GM23338 (cell line): ENCODE measurements at regions not wholly inside any gene's neighbourhood (a gene's known extent, or its start where the extent isn't known, plus 50 kb on each side); places are given as distances from the start of the nearest gene placed in this dataset.

Experiments used
- ATAC-seq: fragments of 200-7000 bp; cut with Tn5 transposase; 3 replicates; pipeline ENCODE4 v1.9.1; 2020
- DNase-seq: peaks from one replicate; pipeline ENCODE4 v3.0.0-alpha.2; 2015; ENCODE audit warnings: low spot score
- H2AFZ ChIP-seq: fragments of 200-600 bp; sonication (generic); 2 replicates; pipeline ENCODE4 v1.8.0; 2016; ENCODE audit warnings: antibody characterized with exemption, mild to moderate bottlenecking, moderate library complexity
- H3F3A ChIP-seq: fragments of 200-600 bp; sonication (generic); replicated peaks from 2 replicates; pipeline ENCODE4 v1.8.0; 2017; ENCODE audit warnings: antibody characterized with exemption, mixed run types, low read depth
- H3K27ac ChIP-seq: fragments of 200-600 bp; sonication (generic); 2 replicates; pipeline ENCODE4 v1.6.1; 2016; ENCODE audit warnings: low read depth
- H3K27me3 ChIP-seq: fragments of 200-600 bp; sonication (generic); 2 replicates; pipeline ENCODE4 v1.8.0; 2016; ENCODE audit warnings: mild to moderate bottlenecking, mixed run types, moderate library complexity; ENCODE audit not compliant: insufficient read depth
- H3K36me3 ChIP-seq: fragments of 200-600 bp; sonication (generic); 2 replicates; pipeline ENCODE4 v1.8.0; 2016; ENCODE audit warnings: mild to moderate bottlenecking; ENCODE audit not compliant: insufficient read depth
- H3K4me1 ChIP-seq: fragments of 200-600 bp; sonication (generic); 2 replicates; pipeline ENCODE4 v1.8.0; 2016; ENCODE audit warnings: mild to moderate bottlenecking, moderate library complexity; ENCODE audit not compliant: insufficient read depth
- H3K4me2 ChIP-seq: fragments of 200-600 bp; sonication (generic); 2 replicates; pipeline ENCODE4 v1.7.1; 2017; ENCODE audit warnings: mixed run types
- H3K4me3 ChIP-seq: fragments of 200-600 bp; sonication (generic); 2 replicates; pipeline ENCODE4 v1.6.1; 2016; ENCODE audit warnings: mixed run types
- H3K79me2 ChIP-seq: fragments of 200-600 bp; sonication (generic); replicated peaks from 2 replicates; pipeline ENCODE4 v1.8.0; 2017; ENCODE audit warnings: mild to moderate bottlenecking; ENCODE audit not compliant: insufficient read depth
- H3K9me2 ChIP-seq: fragments of 200-600 bp; sonication (generic); 2 replicates; pipeline ENCODE4 v1.8.0; 2017; ENCODE audit not compliant: insufficient read depth
- H4K20me1 ChIP-seq: fragments of 200-600 bp; sonication (generic); replicated peaks from 2 replicates; pipeline ENCODE4 v1.8.0; 2017; ENCODE audit warnings: mild to moderate bottlenecking; ENCODE audit not compliant: insufficient read depth
- H3K27ac Mint-ChIP-seq: 2 replicates; pipeline ENCODE4 v1.8.0; 2020; ENCODE audit warnings: inconsistent platforms, mild to moderate bottlenecking, moderate library complexity, mixed read lengths
- H3K27me3 Mint-ChIP-seq: 3 replicates; pipeline ENCODE4 v1.8.0; 2022; ENCODE audit warnings: low read depth, mild to moderate bottlenecking, moderate library complexity, mixed read lengths, inconsistent platforms; ENCODE audit not compliant: insufficient read depth, poor library complexity
- H3K36me3 Mint-ChIP-seq: 3 replicates; pipeline ENCODE4 v1.8.0; 2021; ENCODE audit warnings: low read depth, mild to moderate bottlenecking, inconsistent platforms, moderate library complexity, mixed read lengths
- H3K4me1 Mint-ChIP-seq: 3 replicates; pipeline ENCODE4 v1.8.0; 2020; ENCODE audit warnings: mild to moderate bottlenecking, inconsistent platforms, mixed read lengths
- H3K4me3 Mint-ChIP-seq: 3 replicates; pipeline ENCODE4 v1.8.0; 2021; ENCODE audit warnings: moderate library complexity, mild to moderate bottlenecking, inconsistent platforms, mixed read lengths
- H3K9me3 Mint-ChIP-seq: 3 replicates; pipeline ENCODE4 v1.8.0; 2020; ENCODE audit warnings: moderate library complexity, mild to moderate bottlenecking, inconsistent platforms, mixed read lengths
- CTCF ChIP-seq, 2 experiments: fragments of 200-600 bp in 1 of 2; sonication (generic) in 1 of 2; conservative IDR thresholded peaks; 2 replicates each; pipeline versions ENCODE4 v1.5.1 to v1.6.1; 2016 to 2017; ENCODE audit warnings: antibody characterized with exemption in 2 of 2, low read depth in 2 of 2, mild to moderate bottlenecking in 2 of 2, moderate library complexity in 1 of 2
- EZH2phosphoT487 ChIP-seq: fragments of 200-600 bp; sonication (generic); IDR thresholded peaks from one replicate; pipeline ENCODE4 v1.8.1; 2018; ENCODE audit warnings: antibody characterized with exemption; ENCODE audit not compliant: unreplicated experiment
- NANOG ChIP-seq: IDR thresholded peaks from 2 replicates; pipeline ENCODE4 v1.6.1; 2016; ENCODE audit warnings: antibody characterized with exemption, borderline replicate concordance
- POLR2AphosphoS5 ChIP-seq: IDR thresholded peaks from 2 replicates; pipeline ENCODE4 v1.6.1; 2016; ENCODE audit warnings: antibody characterized with exemption, low read depth
- REST ChIP-seq: IDR thresholded peaks from one replicate; pipeline ENCODE4 v1.6.1; 2018; ENCODE audit warnings: antibody characterized with exemption; ENCODE audit not compliant: unreplicated experiment
- ZNF331 ChIP-seq: fragments of 250-450 bp; sonication (Bioruptor Pico); IDR thresholded peaks from 2 replicates; pipeline ENCODE4 v1.5.0; 2020; ENCODE audit warnings: low read depth, mild to moderate bottlenecking, moderate library complexity
- ZNF462 ChIP-seq: fragments of 250-450 bp; sonication (Bioruptor Pico); IDR thresholded peaks from 2 replicates; pipeline ENCODE4 v1.5.0; 2020; ENCODE audit warnings: mild to moderate bottlenecking, moderate library complexity

- Mint-ChIP-seq H3K36me3 (no peaks in the 10 kb centered on the region), H3K4me1 (peaks cover 8% of the 10 kb centered on the region; the same call in 2 of the 3 replicates), H3K27me3 (no peaks in the 10 kb centered on the region), H3K4me3 (no peak overlapping the region), H3K27ac (no peak overlapping the region), H3K9me3 (no peaks in the 10 kb centered on the region)
- Histone ChIP-seq H3K4me1 (no peaks in the 10 kb centered on the region), H3K27ac (no peak overlapping the region), H3K4me2 (no peak overlapping the region), H4K20me1 (no peaks in the 10 kb centered on the region), H3F3A (no peaks in the 10 kb centered on the region), H3K4me3 (no peak overlapping the region), H3K9me2 (no peaks in the 10 kb centered on the region), H2AFZ (no peak overlapping the region), H3K27me3 (no peaks in the 10 kb centered on the region), H3K36me3 (no peaks in the 10 kb centered on the region), H3K79me2 (no peaks in the 10 kb centered on the region)
- no peak for DNase-seq
- TF ChIP-seq REST (no peak), CTCF (conservative IDR thresholded peaks at IDR 0.05; ENCODE audit: low read depth in 2 of 2) (no peak), EZH2phosphoT487 (no peak), POLR2AphosphoS5 (no peak), ZNF331 (CRISPR knock-in tag) (no peak), NANOG (no peak), ZNF462 (no peak)
- ATAC-seq = no peak
These were observed 114.7 kb upstream of the PHACTR1 start for GRCh38 chr6:12601881-12602280.
